K562 (cell line): ENCODE measurements at regions not wholly inside any gene's neighbourhood (a gene's known extent, or its start where the extent isn't known, plus 50 kb on each side); places are given as distances from the start of the nearest gene placed in this dataset.

Experiments
- ATAC-seq: fragments of 200-7000 bp; cut with Tn5 transposase; 3 replicates; pipeline ENCODE4 v1.9.1; 2020; ENCODE audit warnings: moderate library complexity
- BruUV-seq: library from RNA; stranded (reverse); fragments of 400-500 nt; replicated peaks from 2 replicates; lab custom pipeline; 2021; lab: Mats Ljungman, UMichigan
- CTCF ChIA-PET: fragments of 300-600 bp; formaldehyde crosslinking; extraction: SDS; loops from one replicate; lab custom pipeline; 2021; ENCODE audit warnings: low intra/inter-chr PET ratio; lab: Yijun Ruan, JAX
- POLR2A ChIA-PET: fragments of 300-600, 350-650 bp; sonication (Branson Sonifier 250); formaldehyde crosslinking; extraction: SDS; loops from one replicate; lab custom pipeline; 2021; ENCODE audit warnings: antibody characterized with exemption, inconsistent platforms; lab: Yijun Ruan, JAX
- DNase-seq, 4 experiments: peaks; one replicate each; pipeline versions ENCODE4 v3.0.0 to v3.0.0-alpha.2; 2011 to 2018; ENCODE audit warnings: low spot score in 3 of 4, mixed read lengths in 3 of 4; ENCODE audit errors: extremely low read depth in 1 of 4
- FAIRE-seq: peaks from 2 replicates; lab custom pipeline; 2011; peaks lifted over from hg19 to GRCh38; lab: Jason Lieb, UNC
- H2AFZ ChIP-seq: 2 replicates; pipeline ENCODE4 v1.6.0; 2011; ENCODE audit warnings: low read depth, low read length, control low read depth, inconsistent platforms
- H3K27ac ChIP-seq: fragments of 200-600 bp; 3 replicates; pipeline ENCODE4 v1.8.0; 2011; ENCODE audit warnings: low read depth, mild to moderate bottlenecking, control low read depth, inconsistent platforms, low read length, moderate library complexity, mixed read lengths; ENCODE audit errors: extremely low read depth
- H3K27me3 ChIP-seq, 2 experiments: fragments of 300-600 bp in 1 of 2; 2 replicates in 1 of 2; 3 replicates in 1 of 2; pipeline versions ENCODE4 v1.6.0 to v1.8.0; 2011; ENCODE audit warnings: inconsistent platforms in 2 of 2, low read length in 2 of 2, mild to moderate bottlenecking in 1 of 2, mixed read lengths in 1 of 2, moderate library complexity in 1 of 2; ENCODE audit not compliant: control insufficient read depth in 2 of 2, insufficient read depth in 2 of 2
- H3K36me3 ChIP-seq: fragments of 300-600 bp; 3 replicates; pipeline ENCODE4 v1.8.0; 2011; ENCODE audit warnings: mild to moderate bottlenecking, low read length, inconsistent platforms; ENCODE audit not compliant: control insufficient read depth, insufficient read depth
- H3K4me1 ChIP-seq, 2 experiments: fragments of 200-600 bp in 1 of 2; replicated peaks in 1 of 2; 2 replicates in 1 of 2; 3 replicates in 1 of 2; pipeline versions ENCODE4 v1.5.1 to v1.8.0; 2011; ENCODE audit warnings: inconsistent platforms in 2 of 2, low read length in 2 of 2, mild to moderate bottlenecking in 1 of 2, mixed read lengths in 1 of 2, moderate library complexity in 1 of 2; ENCODE audit not compliant: control insufficient read depth in 2 of 2, insufficient read depth in 2 of 2
- H3K4me2 ChIP-seq: 2 replicates; pipeline ENCODE4 v1.6.1; 2011; ENCODE audit warnings: low read length, control low read depth, inconsistent platforms, mixed read lengths; ENCODE audit not compliant: insufficient read depth
- H3K4me3 ChIP-seq: fragments of 200-600 bp; sonication (generic), shearing (Covaris generic); 2 replicates; pipeline ENCODE4 v1.5.1; 2016; ENCODE audit warnings: control low read depth, inconsistent platforms
- H3K79me2 ChIP-seq: fragments of 200-600 bp; 3 replicates; pipeline ENCODE4 v1.8.0; 2011; ENCODE audit warnings: low read length, inconsistent platforms; ENCODE audit not compliant: control insufficient read depth, insufficient read depth
- H3K9ac ChIP-seq, 2 experiments: 2 replicates each; pipeline versions ENCODE4 v1.6.0 to v1.6.1; 2011; ENCODE audit warnings: low read depth in 2 of 2, low read length in 2 of 2, control low read depth in 1 of 2, inconsistent platforms in 1 of 2, mild to moderate bottlenecking in 1 of 2, mixed read lengths in 1 of 2; ENCODE audit not compliant: insufficient read depth in 1 of 2
- H3K9me1 ChIP-seq: one replicate; pipeline ENCODE4 v1.6.0; 2011; ENCODE audit warnings: inconsistent platforms, mild to moderate bottlenecking, low read length, moderate library complexity; ENCODE audit not compliant: control insufficient read depth, insufficient read depth
- H3K9me3 ChIP-seq: replicated peaks from 2 replicates; pipeline ENCODE4 v1.5.1; 2011; ENCODE audit warnings: low read depth, low read length, inconsistent platforms; ENCODE audit not compliant: control insufficient read depth, insufficient read depth
- H4K20me1 ChIP-seq: replicated peaks from 2 replicates; pipeline ENCODE4 v1.6.1; 2011; ENCODE audit warnings: low read length, inconsistent platforms, mixed read lengths; ENCODE audit not compliant: control insufficient read depth, insufficient read depth
- CBFB ChIP-seq: sonication (generic); formaldehyde crosslinking; IDR thresholded peaks from 2 replicates; pipeline ENCODE4 v1.4.0; 2020; ENCODE audit warnings: mild to moderate bottlenecking, missing genetic modification reagents
- KAT7 ChIP-seq: sonication (generic); formaldehyde crosslinking; IDR thresholded peaks from 2 replicates; pipeline ENCODE4 v1.8.0; 2022; ENCODE audit warnings: missing genetic modification reagents, mild to moderate bottlenecking, borderline replicate concordance
- MYC ChIP-seq, 2 experiments: fragments of 250-450 bp in 1 of 2; sonication (Bioruptor Pico) in 1 of 2; IDR thresholded peaks; 2 replicates each; pipeline versions ENCODE4 v1.5.1 to v1.6.1; 2012 to 2021; ENCODE audit warnings: low read depth in 2 of 2, borderline replicate concordance in 1 of 2, improper control_type of control experiment in 1 of 2, low read length in 1 of 2, mild to moderate bottlenecking in 1 of 2, moderate library complexity in 1 of 2
- NCOA2 ChIP-seq, 2 experiments: fragments of 450-650 bp; IDR thresholded peaks; 2 replicates each; pipeline ENCODE4 v1.6.1; 2018; ENCODE audit warnings: mild to moderate bottlenecking in 2 of 2, moderate library complexity in 1 of 2; ENCODE audit not compliant: partially characterized antibody in 2 of 2
- PTBP1 ChIP-seq: fragments of 200-400 bp; formaldehyde crosslinking; IDR thresholded peaks from 2 replicates; pipeline ENCODE4 v1.6.1; 2017; ENCODE audit warnings: low read depth, low read length
- WGBS: fragments of 100-300 bp; shearing (Covaris generic); methylation state at CpG from one replicate; pipeline ENCODE4 v1.1.6; 2016; ENCODE audit warnings: low coverage, mixed read lengths; ENCODE audit not compliant: insufficient coverage; ENCODE audit errors: missing lambda C conversion rate; 5-methylcytosine and 5-hydroxymethylcytosine counted together
- in situ Hi-C: fragments of 300-500 bp; cut with MboI; formaldehyde crosslinking; loops from 4 replicates; pipeline ENCODE4 v1.15.0; 2018; ENCODE audit warnings: inconsistent platforms, mixed read lengths
- intact Hi-C: fragments of 100-400 bp; cut with micrococcal nuclease; formaldehyde crosslinking; loops from 2 replicates; pipeline ENCODE4 v1.14.2; 2022
- TF ChIP-seq, protein P1 (sequence below): sonication (generic); formaldehyde crosslinking; IDR thresholded peaks from 2 replicates; pipeline ENCODE4 v1.8.0; 2022; ENCODE audit warnings: mild to moderate bottlenecking, low read depth, missing genetic modification reagents

DNA sequence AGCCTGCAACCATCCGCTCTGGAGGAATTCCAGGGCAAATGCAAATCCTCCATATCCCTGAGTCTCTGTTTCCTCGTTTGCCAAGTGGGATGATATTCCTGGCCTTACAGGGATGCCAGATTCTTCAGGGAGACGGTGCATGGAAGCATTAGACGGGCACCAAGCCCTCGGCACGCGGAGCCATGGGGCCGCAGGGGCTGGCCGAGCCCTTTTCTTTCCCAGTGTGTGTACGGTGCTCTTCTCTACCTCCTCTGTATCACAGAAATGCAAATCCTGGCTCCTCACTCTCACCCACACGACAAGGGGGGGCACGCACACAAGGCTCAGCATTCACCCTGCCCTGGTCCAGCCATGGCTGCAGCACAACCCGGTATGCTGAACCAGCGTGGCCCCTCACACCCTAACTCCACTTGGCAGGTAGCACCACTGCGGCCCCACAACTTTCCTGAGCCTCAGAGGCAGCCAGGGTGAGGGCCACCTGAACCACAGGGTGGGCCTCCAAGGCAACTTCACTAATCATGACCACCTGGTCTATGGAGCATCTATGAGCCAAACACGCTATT is 64.1 kb upstream of the SALL3 start:
- no peak overlapping the region for H3K27ac ChIP-seq
- no peaks in the 10 kb centered on the region for H3K79me2 ChIP-seq
- no peaks in the 10 kb centered on the region for H4K20me1 ChIP-seq
- H3K9ac ChIP-seq: no peak overlapping the region
- H3K4me3 ChIP-seq: no peak overlapping the region
- CTCF ChIA-PET: no interaction called here
- ATAC-seq (no peak), FAIRE-seq (no peak), DNase-seq (no peak)
- H3K36me3 ChIP-seq: no peaks in the 10 kb centered on the region
- no TSS peak for BruUV-seq
- POLR2A ChIA-PET: no interaction called here
- WGBS: 0% methylated on average over 14 of the region's 16 CpGs
- H3K27me3 ChIP-seq: peaks cover 3 to 37% of the 10 kb centered on the region in 2 experiments; a peak in 2 of 5 replicates
- in situ Hi-C loops: no loop called here
- no peaks in the 10 kb centered on the region for H3K4me1 ChIP-seq
- TF ChIP-seq KAT7 (CRISPR knock-in tag): no peak
- TF ChIP-seq CBFB (CRISPR knock-in tag): no peak
- TF ChIP-seq MYC (IDR thresholded peaks at IDR 0.05; ENCODE audit: low read depth, low read length): no peak
- no peak for TF ChIP-seq MYC (CRISPR knock-in tag; IDR thresholded peaks at IDR 0.05; ENCODE audit: borderline replicate concordance, low read depth)
- TF ChIP-seq, protein P1, sequence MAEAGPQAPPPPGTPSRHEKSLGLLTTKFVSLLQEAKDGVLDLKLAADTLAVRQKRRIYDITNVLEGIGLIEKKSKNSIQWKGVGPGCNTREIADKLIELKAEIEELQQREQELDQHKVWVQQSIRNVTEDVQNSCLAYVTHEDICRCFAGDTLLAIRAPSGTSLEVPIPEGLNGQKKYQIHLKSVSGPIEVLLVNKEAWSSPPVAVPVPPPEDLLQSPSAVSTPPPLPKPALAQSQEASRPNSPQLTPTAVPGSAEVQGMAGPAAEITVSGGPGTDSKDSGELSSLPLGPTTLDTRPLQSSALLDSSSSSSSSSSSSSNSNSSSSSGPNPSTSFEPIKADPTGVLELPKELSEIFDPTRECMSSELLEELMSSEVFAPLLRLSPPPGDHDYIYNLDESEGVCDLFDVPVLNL (CRISPR knock-in tag): no peak
- no peak for TF ChIP-seq PTBP1
- no peak for TF ChIP-seq NCOA2 (IDR thresholded peaks at IDR 0.05; ENCODE audit: partially characterized antibody in 2 of 2)
- no peaks in the 10 kb centered on the region for H3K9me1 ChIP-seq
- H3K4me2 ChIP-seq: no peak overlapping the region
- no peak overlapping the region for H2AFZ ChIP-seq
- H3K9me3 ChIP-seq: no peaks in the 10 kb centered on the region
- intact Hi-C loops: no loop called here
